IMR-90 (cell line): ENCODE measurements at regions not wholly inside any gene's neighbourhood (a gene's known extent, or its start where the extent isn't known, plus 50 kb on each side); places are given as distances from the start of the nearest gene placed in this dataset.

Experiments
- ATAC-seq: fragments of 200-7000 bp; cut with Tn5 transposase; 2 replicates; pipeline ENCODE4 v1.9.1; 2020; ENCODE audit warnings: low read depth, mild to moderate bottlenecking, moderate library complexity
- BruUV-seq: library from RNA; stranded (reverse); fragments of 400-500 nt; replicated peaks from 2 replicates; lab custom pipeline; 2021; lab: Mats Ljungman, UMichigan
- CTCF ChIA-PET: fragments of 300-600 bp; formaldehyde crosslinking; extraction: SDS; loops from one replicate; lab custom pipeline; 2021; ENCODE audit warnings: antibody characterized with exemption; lab: Yijun Ruan, JAX
- POLR2A ChIA-PET: fragments of 300-600 bp; sonication (Branson Sonifier 250); formaldehyde crosslinking; loops from one replicate; lab custom pipeline; 2022; ENCODE audit warnings: antibody characterized with exemption; ENCODE audit not compliant: unreplicated experiment; lab: Charles Lee
- DNase-seq: peaks from one replicate; pipeline ENCODE4 v3.0.0; 2013
- H2AFZ ChIP-seq: replicated peaks from 2 replicates; pipeline ENCODE3; 2013; ENCODE audit warnings: low read length, mild to moderate bottlenecking; ENCODE audit not compliant: poor library complexity
- H2AK5ac ChIP-seq: 2 replicates; pipeline ENCODE4 v1.6.1; 2013; ENCODE audit warnings: low read depth, low read length, inconsistent platforms
- H2AK9ac ChIP-seq: replicated peaks from 2 replicates; pipeline ENCODE3; 2013; ENCODE audit warnings: mild to moderate bottlenecking, low read depth, low read length, moderate library complexity; ENCODE audit not compliant: poor library complexity
- H2BK120ac ChIP-seq: 2 replicates; pipeline ENCODE4 v1.6.1; 2013; ENCODE audit warnings: low read depth, low read length, inconsistent platforms
- H2BK15ac ChIP-seq: 3 replicates; pipeline ENCODE4 v1.6.1; 2013; ENCODE audit warnings: low read depth, low read length, inconsistent platforms
- H2BK20ac ChIP-seq: 2 replicates; pipeline ENCODE4 v1.6.1; 2013; ENCODE audit warnings: low read depth, mild to moderate bottlenecking, inconsistent platforms, low read length, moderate library complexity
- H2BK5ac ChIP-seq: 2 replicates; pipeline ENCODE4 v1.6.1; 2013; ENCODE audit warnings: mild to moderate bottlenecking, low read depth, low read length, inconsistent platforms; ENCODE audit not compliant: poor library complexity, severe bottlenecking
- H3K14ac ChIP-seq: replicated peaks from 2 replicates; pipeline ENCODE4 v1.6.1; 2013; ENCODE audit warnings: low read depth, low read length, inconsistent platforms
- H3K18ac ChIP-seq: 2 replicates; pipeline ENCODE4 v1.6.1; 2013; ENCODE audit warnings: low read depth, low read length, control low read depth
- H3K23ac ChIP-seq: 2 replicates; pipeline ENCODE4 v1.6.1; 2013; ENCODE audit warnings: low read depth, low read length, inconsistent platforms
- H3K27ac ChIP-seq: 2 replicates; pipeline ENCODE4 v1.5.1; 2013; ENCODE audit warnings: mild to moderate bottlenecking, control low read depth, low read length; ENCODE audit not compliant: insufficient read depth
- H3K27me3 ChIP-seq: 2 replicates; pipeline ENCODE4 v1.6.1; 2013; ENCODE audit warnings: low read length; ENCODE audit not compliant: control insufficient read depth, insufficient read depth
- H3K36me3 ChIP-seq: 2 replicates; pipeline ENCODE4 v1.6.1; 2013; ENCODE audit warnings: low read length, mixed read lengths; ENCODE audit not compliant: control insufficient read depth, insufficient read depth
- H3K4ac ChIP-seq: 2 replicates; pipeline ENCODE4 v1.6.1; 2013; ENCODE audit warnings: low read depth, low read length, inconsistent platforms
- H3K4me1 ChIP-seq: 2 replicates; pipeline ENCODE4 v1.6.1; 2013; ENCODE audit warnings: low read length, mixed read lengths; ENCODE audit not compliant: control insufficient read depth, insufficient read depth
- H3K4me2 ChIP-seq: 2 replicates; pipeline ENCODE4 v1.6.1; 2013; ENCODE audit warnings: low read depth, mild to moderate bottlenecking, control low read depth, low read length, moderate library complexity
- H3K4me3 ChIP-seq: 2 replicates; pipeline ENCODE4 v1.5.1; 2013; ENCODE audit warnings: low read depth, mild to moderate bottlenecking, control low read depth, low read length, moderate library complexity; ENCODE audit not compliant: insufficient read depth
- H3K56ac ChIP-seq: 2 replicates; pipeline ENCODE4 v1.6.1; 2013; ENCODE audit warnings: low read length, inconsistent platforms; ENCODE audit not compliant: insufficient read depth; ENCODE audit errors: extremely low read depth
- H3K79me1 ChIP-seq, 2 experiments: 2 replicates each; pipeline ENCODE4 v1.6.1; 2013; ENCODE audit warnings: low read length in 2 of 2, inconsistent platforms in 1 of 2, low read depth in 1 of 2
- H3K9ac ChIP-seq: 2 replicates; pipeline ENCODE4 v1.6.1; 2013; ENCODE audit warnings: low read depth, low read length, control low read depth
- H3K9me1 ChIP-seq: 2 replicates; pipeline ENCODE4 v1.6.1; 2013; ENCODE audit warnings: low read length, inconsistent platforms; ENCODE audit not compliant: insufficient read depth
- H3K9me3 ChIP-seq: 2 replicates; pipeline ENCODE4 v1.6.1; 2013; ENCODE audit warnings: low read length; ENCODE audit not compliant: control insufficient read depth, insufficient read depth
- H4K20me1 ChIP-seq: 2 replicates; pipeline ENCODE4 v1.6.1; 2013; ENCODE audit warnings: low read length, inconsistent platforms; ENCODE audit not compliant: insufficient read depth
- H4K5ac ChIP-seq: 2 replicates; pipeline ENCODE4 v1.6.1; 2013; ENCODE audit warnings: mild to moderate bottlenecking, low read depth, low read length, control low read depth
- H4K8ac ChIP-seq, 2 experiments: 2 replicates each; pipeline ENCODE4 v1.6.1; 2013; ENCODE audit warnings: low read depth in 2 of 2, low read length in 2 of 2, control low read depth in 1 of 2, inconsistent platforms in 1 of 2
- H4K91ac ChIP-seq: 2 replicates; pipeline ENCODE4 v1.6.1; 2013; ENCODE audit warnings: low read depth, low read length, inconsistent platforms; ENCODE audit not compliant: insufficient read depth
- BHLHE40 ChIP-seq: fragments of 150-350 bp; IDR thresholded peaks from 2 replicates; pipeline ENCODE4 v1.6.1; 2016; ENCODE audit warnings: mild to moderate bottlenecking, low read depth, low read length
- CEBPB ChIP-seq: IDR thresholded peaks from 2 replicates; pipeline ENCODE4 v1.6.1; 2012; ENCODE audit warnings: low read depth, low read length, improper control_type of control experiment
- FOS ChIP-seq: fragments of 150-350 bp; IDR thresholded peaks from 2 replicates; pipeline ENCODE4 v1.6.1; 2016; ENCODE audit warnings: low read depth, low read length
- MAFK ChIP-seq: IDR thresholded peaks from 2 replicates; pipeline ENCODE4 v1.6.1; 2012; ENCODE audit warnings: low read depth, low read length, improper control_type of control experiment
- POLR2A ChIP-seq: IDR thresholded peaks from 2 replicates; pipeline ENCODE4 v1.6.1; 2012; ENCODE audit warnings: mild to moderate bottlenecking, low read depth, low read length
- RCOR1 ChIP-seq: IDR thresholded peaks from 2 replicates; pipeline ENCODE4 v1.6.1; 2012; ENCODE audit warnings: mild to moderate bottlenecking, low read length, improper control_type of control experiment; ENCODE audit not compliant: insufficient replicate concordance
- WGBS, 2 experiments: methylation state at CpG; one replicate each; pipeline versions ENCODE4 v1.1.5 to v1.1.7; 2013; ENCODE audit warnings: missing lambda C conversion rate in 2 of 2; ENCODE audit not compliant: insufficient read length in 1 of 2; ENCODE audit errors: extremely low coverage in 2 of 2; 5-methylcytosine and 5-hydroxymethylcytosine counted together
- dilution Hi-C: fragments of 300-500 bp; cut with HindIII; formaldehyde crosslinking; loops from one replicate; pipeline ENCODE4 v1.14.3; 2018; ENCODE audit warnings: low sequenced_read_pairs; ENCODE audit not compliant: unreplicated experiment
- in situ Hi-C: fragments of 300-500 bp; cut with MboI; formaldehyde crosslinking; loops from 3 replicates; pipeline ENCODE4 v1.14.3; 2019; ENCODE audit warnings: low sequenced_read_pairs, inconsistent platforms, mixed read lengths
- intact Hi-C: fragments of 100-400 bp; cut with micrococcal nuclease; formaldehyde crosslinking; loops from 2 replicates; pipeline ENCODE4 v1.10.0; 2022
- TF ChIP-seq, protein P1 (sequence below): fragments of 150-350 bp; IDR thresholded peaks from 2 replicates; pipeline ENCODE4 v1.6.1; 2016; ENCODE audit warnings: low read depth, mild to moderate bottlenecking, low read length, moderate library complexity, borderline replicate concordance
- TF ChIP-seq, protein P2 (sequence below): fragments of 150-350 bp; IDR thresholded peaks from 2 replicates; pipeline ENCODE4 v1.6.1; 2017; ENCODE audit warnings: mild to moderate bottlenecking, antibody characterized with exemption, low read length, low read depth

DNA sequence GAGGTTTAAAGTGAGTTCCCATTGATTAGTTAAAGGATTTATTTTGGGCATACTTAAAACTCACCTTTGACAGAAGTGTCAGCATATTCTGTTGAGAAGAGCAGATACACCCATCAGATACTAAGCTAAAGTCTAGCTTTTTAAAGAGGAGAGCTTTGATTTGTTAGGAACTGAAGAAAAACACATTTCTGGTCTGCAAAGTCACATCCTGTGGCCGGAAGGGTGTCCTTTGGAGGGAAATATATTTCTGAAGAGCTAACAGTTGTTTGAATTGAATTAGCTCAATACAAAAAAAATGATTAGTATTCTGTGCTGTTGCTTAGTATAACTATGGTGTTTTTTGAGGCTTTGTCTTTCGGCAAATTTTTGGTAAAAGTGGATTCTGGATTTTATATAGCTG is 302.7 kb downstream of the RFPL4B start:
- Histone ChIP-seq H3K4ac (no peak overlapping the region), H3K23ac (no peak overlapping the region), H3K18ac (no peak overlapping the region), H3K4me3 (no peak overlapping the region), H4K8ac (no peak overlapping the region), H3K27me3 (no peaks in the 10 kb centered on the region), H2BK15ac (no peak overlapping the region), H3K9me1 (no peaks in the 10 kb centered on the region), H2BK5ac (no peak overlapping the region), H3K56ac (no peak overlapping the region), H3K14ac (no peak overlapping the region), H3K79me1 (no peaks in the 10 kb centered on the region), H4K20me1 (no peaks in the 10 kb centered on the region), H2BK20ac (no peak overlapping the region), H4K91ac (no peak overlapping the region), H3K4me2 (no peak overlapping the region), H2AK9ac (no peak overlapping the region), H3K27ac (no peak overlapping the region), H3K9me3 (no peaks in the 10 kb centered on the region), H3K36me3 (no peaks in the 10 kb centered on the region), H2AK5ac (no peak overlapping the region), H3K9ac (no peak overlapping the region), H2AFZ (no peak overlapping the region), H3K4me1 (no peaks in the 10 kb centered on the region), H4K5ac (no peak overlapping the region), H2BK120ac (no peak overlapping the region)
- no peak for TF ChIP-seq RCOR1
- TF ChIP-seq BHLHE40, result no peak
- TF ChIP-seq, protein P1, sequence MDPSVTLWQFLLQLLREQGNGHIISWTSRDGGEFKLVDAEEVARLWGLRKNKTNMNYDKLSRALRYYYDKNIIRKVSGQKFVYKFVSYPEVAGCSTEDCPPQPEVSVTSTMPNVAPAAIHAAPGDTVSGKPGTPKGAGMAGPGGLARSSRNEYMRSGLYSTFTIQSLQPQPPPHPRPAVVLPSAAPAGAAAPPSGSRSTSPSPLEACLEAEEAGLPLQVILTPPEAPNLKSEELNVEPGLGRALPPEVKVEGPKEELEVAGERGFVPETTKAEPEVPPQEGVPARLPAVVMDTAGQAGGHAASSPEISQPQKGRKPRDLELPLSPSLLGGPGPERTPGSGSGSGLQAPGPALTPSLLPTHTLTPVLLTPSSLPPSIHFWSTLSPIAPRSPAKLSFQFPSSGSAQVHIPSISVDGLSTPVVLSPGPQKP, result no peak
- TF ChIP-seq MAFK, result no peak
- TF ChIP-seq POLR2A, result no peak
- TF ChIP-seq CEBPB, result no peak
- TF ChIP-seq, protein P2, sequence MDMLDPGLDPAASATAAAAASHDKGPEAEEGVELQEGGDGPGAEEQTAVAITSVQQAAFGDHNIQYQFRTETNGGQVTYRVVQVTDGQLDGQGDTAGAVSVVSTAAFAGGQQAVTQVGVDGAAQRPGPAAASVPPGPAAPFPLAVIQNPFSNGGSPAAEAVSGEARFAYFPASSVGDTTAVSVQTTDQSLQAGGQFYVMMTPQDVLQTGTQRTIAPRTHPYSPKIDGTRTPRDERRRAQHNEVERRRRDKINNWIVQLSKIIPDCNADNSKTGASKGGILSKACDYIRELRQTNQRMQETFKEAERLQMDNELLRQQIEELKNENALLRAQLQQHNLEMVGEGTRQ, result no peak
- TF ChIP-seq FOS, result no peak
- ATAC-seq (no peak), DNase-seq (no peak)
- in situ Hi-C loops (no loop called here), intact Hi-C loops (no loop called here), dilution Hi-C loops (no loop called here)
- POLR2A ChIA-PET, result no interaction called here
- WGBS, 2 experiments, result 100% methylated on average over 1 of the region's 2 CpGs; no CpG with 5 or more reads in 1 of the 2 experiments
- no TSS peak for BruUV-seq
- CTCF ChIA-PET, result interaction anchor here (1.2 to 1.4 kb wide), 2 partner anchors 10 to 148 kb away, joined by 3 read pairs; no protein-coding TSS in a partner anchor
